Mucosa of rectum (tissue), 2 donors: ENCODE measurements at regions not wholly inside any gene's neighbourhood (a gene's known extent, or its start where the extent isn't known, plus 50 kb on each side); places are given as distances from the start of the nearest gene placed in this dataset.

Experiments
- H3K27ac ChIP-seq, 2 donors: one replicate each; pipeline ENCODE4 v1.7.0; 2013; ENCODE audit warnings: inconsistent platforms in 2 of 2, low read depth in 2 of 2, low read length in 2 of 2
- H3K27me3 ChIP-seq, 2 donors: one replicate each; pipeline ENCODE4 v1.7.0; 2013; ENCODE audit warnings: low read length in 2 of 2; ENCODE audit not compliant: control insufficient read depth in 2 of 2, insufficient read depth in 2 of 2
- H3K36me3 ChIP-seq, 2 donors: one replicate each; pipeline ENCODE4 v1.7.0; 2013; ENCODE audit warnings: low read length in 2 of 2; ENCODE audit not compliant: control insufficient read depth in 2 of 2, insufficient read depth in 2 of 2
- H3K4me1 ChIP-seq, 2 donors: one replicate each; pipeline ENCODE4 v1.7.0; 2013; ENCODE audit warnings: low read length in 2 of 2, mild to moderate bottlenecking in 1 of 2; ENCODE audit not compliant: control insufficient read depth in 2 of 2, insufficient read depth in 2 of 2
- H3K4me3 ChIP-seq, 2 donors: one replicate each; pipeline ENCODE4 v1.7.0; 2013; ENCODE audit warnings: low read length in 2 of 2
- H3K9ac ChIP-seq, 2 donors: one replicate each; pipeline ENCODE4 v1.7.0; 2013; ENCODE audit warnings: low read length in 2 of 2, low read depth in 1 of 2, mild to moderate bottlenecking in 1 of 2
- H3K9me3 ChIP-seq, 2 donors: one replicate each; pipeline ENCODE4 v1.7.0; 2013; ENCODE audit warnings: low read length in 2 of 2; ENCODE audit not compliant: control insufficient read depth in 2 of 2
- donor health status: healthy.
- donor health status: Normal muscosa, but diverticular disease.

GRCh38 chr6:4405621-4406212, 270.3 kb upstream of the ECI2 start:
- H3K36me3 ChIP-seq = no peaks in the 10 kb centered on the region
- H3K4me3 ChIP-seq = no peak overlapping the region
- H3K27ac ChIP-seq = no peak overlapping the region

GRCh38 chr6:4404415-4404814, 269.0 kb upstream of the ECI2 start:
- H3K27ac ChIP-seq = no peak overlapping the region
- H3K27me3 ChIP-seq = no peaks in the 10 kb centered on the region
- no peaks in the 10 kb centered on the region for H3K4me1 ChIP-seq
- H3K36me3 ChIP-seq = no peaks in the 10 kb centered on the region
- no peak overlapping the region for H3K9ac ChIP-seq
- H3K4me3 ChIP-seq = no peak overlapping the region
- H3K9me3 ChIP-seq = no peaks in the 10 kb centered on the region

More at GRCh38 chr6:4405621-4406212, 270.3 kb upstream of the ECI2 start:
- Histone ChIP-seq H3K4me1 (no peaks in the 10 kb centered on the region), H3K9me3 (no peaks in the 10 kb centered on the region), H3K9ac (no peak overlapping the region), H3K27me3 (no peaks in the 10 kb centered on the region)

- H3K9me3 ChIP-seq = no peaks in the 10 kb centered on the region
- no peaks in the 10 kb centered on the region for H3K4me1 ChIP-seq
- H3K9ac ChIP-seq = no peak overlapping the region
- no peak overlapping the region for H3K4me3 ChIP-seq
- H3K27me3 ChIP-seq = no peaks in the 10 kb centered on the region
- H3K27ac ChIP-seq = no peak overlapping the region
- H3K36me3 ChIP-seq = no peaks in the 10 kb centered on the region
Measured at GRCh38 chr6:4403828-4404227, 268.5 kb upstream of the ECI2 start.

GRCh38 chr6:4403023-4403752, 267.8 kb upstream of the ECI2 start:
- H3K27me3 ChIP-seq = no peaks in the 10 kb centered on the region
- no peaks in the 10 kb centered on the region for H3K9me3 ChIP-seq
- no peaks in the 10 kb centered on the region for H3K36me3 ChIP-seq
- H3K27ac ChIP-seq = no peak overlapping the region
- H3K4me1 ChIP-seq = no peaks in the 10 kb centered on the region
- no peak overlapping the region for H3K4me3 ChIP-seq
- no peak overlapping the region for H3K9ac ChIP-seq

- Histone ChIP-seq H3K27me3 (no peaks in the 10 kb centered on the region), H3K9ac (no peak overlapping the region), H3K9me3 (no peaks in the 10 kb centered on the region), H3K27ac (no peak overlapping the region), H3K36me3 (no peaks in the 10 kb centered on the region), H3K4me1 (no peaks in the 10 kb centered on the region), H3K4me3 (no peak overlapping the region)
Measured at GRCh38 chr6:4402477-4402976, 267.2 kb upstream of the ECI2 start.

- no peak overlapping the region for H3K27ac ChIP-seq
- H3K4me3 ChIP-seq = no peak overlapping the region
- no peaks in the 10 kb centered on the region for H3K36me3 ChIP-seq
- no peaks in the 10 kb centered on the region for H3K4me1 ChIP-seq
- no peaks in the 10 kb centered on the region for H3K27me3 ChIP-seq
- no peak overlapping the region for H3K9ac ChIP-seq
- no peaks in the 10 kb centered on the region for H3K9me3 ChIP-seq
Measured at GRCh38 chr6:4401408-4402368, 266.3 kb upstream of the ECI2 start.

- Histone ChIP-seq H3K4me3 (no peak overlapping the region), H3K9me3 (no peaks in the 10 kb centered on the region), H3K36me3 (no peaks in the 10 kb centered on the region), H3K27ac (no peak overlapping the region), H3K9ac (no peak overlapping the region), H3K4me1 (no peaks in the 10 kb centered on the region), H3K27me3 (no peaks in the 10 kb centered on the region)
Measured at GRCh38 chr6:4399656-4400055, 264.3 kb upstream of the ECI2 start.

- Histone ChIP-seq H3K9me3 (no peaks in the 10 kb centered on the region), H3K36me3 (no peaks in the 10 kb centered on the region), H3K27me3 (no peaks in the 10 kb centered on the region), H3K9ac (no peak overlapping the region), H3K4me1 (no peaks in the 10 kb centered on the region), H3K27ac (no peak overlapping the region), H3K4me3 (no peak overlapping the region)
Measured at GRCh38 chr6:4398791-4399190, 263.4 kb upstream of the ECI2 start.

- Histone ChIP-seq H3K9me3 (no peaks in the 10 kb centered on the region), H3K27ac (no peak overlapping the region), H3K9ac (no peak overlapping the region), H3K4me1 (no peaks in the 10 kb centered on the region), H3K36me3 (no peaks in the 10 kb centered on the region), H3K4me3 (no peak overlapping the region), H3K27me3 (no peaks in the 10 kb centered on the region)
Measured at GRCh38 chr6:4397307-4397706, 261.9 kb upstream of the ECI2 start.

- H3K27ac ChIP-seq = no peak overlapping the region
- H3K9me3 ChIP-seq = no peaks in the 10 kb centered on the region
- H3K9ac ChIP-seq = no peak overlapping the region
- H3K27me3 ChIP-seq = no peaks in the 10 kb centered on the region
- H3K4me3 ChIP-seq = no peak overlapping the region
- H3K4me1 ChIP-seq = no peaks in the 10 kb centered on the region
- no peaks in the 10 kb centered on the region for H3K36me3 ChIP-seq
Measured at GRCh38 chr6:4396044-4396443, 260.7 kb upstream of the ECI2 start.
